Fibroblast of mammary gland (primary cell): ENCODE measurements at regions not wholly inside any gene's neighbourhood (a gene's known extent, or its start where the extent isn't known, plus 50 kb on each side); places are given as distances from the start of the nearest gene placed in this dataset.

Source experiments
- DNase-seq: peaks from one replicate; pipeline ENCODE4 v3.0.0-alpha.2; 2010; ENCODE audit warnings: low read depth
- H3K4me3 ChIP-seq: 2 replicates; pipeline ENCODE4 v1.5.1; 2011; ENCODE audit warnings: low read depth, mild to moderate bottlenecking, low read length, moderate library complexity; ENCODE audit not compliant: control insufficient read depth
- TF ChIP-seq, protein P1 (sequence below): conservative IDR thresholded peaks from 2 replicates; pipeline ENCODE4 v1.5.1; 2011; ENCODE audit warnings: low read depth, low read length, inconsistent platforms; ENCODE audit not compliant: control insufficient read depth, insufficient read depth

DNA sequence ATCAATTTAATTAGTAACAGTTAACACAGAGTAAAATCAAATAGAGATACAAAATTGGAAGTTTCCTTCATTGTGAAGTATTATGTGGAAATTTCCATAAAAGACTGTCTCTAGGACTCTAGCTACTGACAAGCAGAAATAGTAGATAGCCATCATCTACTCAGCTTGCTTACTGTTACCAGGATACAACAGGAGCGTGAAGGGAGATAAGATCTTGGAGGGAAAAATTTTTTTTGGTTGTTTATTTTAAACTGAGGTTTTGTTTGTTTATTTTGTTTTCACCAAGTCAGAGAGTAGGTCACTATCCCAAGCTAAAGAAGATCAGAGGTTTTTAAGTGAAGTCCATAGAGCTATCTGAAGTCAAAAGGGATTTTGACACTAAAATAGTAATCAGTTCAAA, 861.3 kb upstream of the MGAT4C start:
- DNase-seq: no peak

DNA sequence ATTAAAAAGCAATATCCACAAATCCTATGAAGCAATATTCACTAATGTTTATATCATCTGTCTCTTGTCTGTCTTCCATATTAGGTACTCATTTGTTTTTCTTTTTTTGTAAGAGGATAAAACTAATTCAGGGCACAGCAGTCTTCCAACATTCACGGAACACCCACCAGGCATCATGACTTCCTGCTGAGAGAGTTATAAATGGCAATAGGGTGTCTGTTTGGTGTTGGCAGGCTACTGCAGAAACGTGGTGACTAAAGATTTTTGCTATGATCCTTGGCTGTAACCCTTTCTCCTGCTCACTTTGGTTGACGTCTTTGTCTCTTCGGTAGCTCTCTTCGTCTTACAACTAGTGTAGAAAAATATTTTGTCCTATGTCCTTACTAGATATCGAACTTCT, 860.6 kb upstream of the MGAT4C start:
- no peak for DNase-seq
- TF ChIP-seq, protein P1, sequence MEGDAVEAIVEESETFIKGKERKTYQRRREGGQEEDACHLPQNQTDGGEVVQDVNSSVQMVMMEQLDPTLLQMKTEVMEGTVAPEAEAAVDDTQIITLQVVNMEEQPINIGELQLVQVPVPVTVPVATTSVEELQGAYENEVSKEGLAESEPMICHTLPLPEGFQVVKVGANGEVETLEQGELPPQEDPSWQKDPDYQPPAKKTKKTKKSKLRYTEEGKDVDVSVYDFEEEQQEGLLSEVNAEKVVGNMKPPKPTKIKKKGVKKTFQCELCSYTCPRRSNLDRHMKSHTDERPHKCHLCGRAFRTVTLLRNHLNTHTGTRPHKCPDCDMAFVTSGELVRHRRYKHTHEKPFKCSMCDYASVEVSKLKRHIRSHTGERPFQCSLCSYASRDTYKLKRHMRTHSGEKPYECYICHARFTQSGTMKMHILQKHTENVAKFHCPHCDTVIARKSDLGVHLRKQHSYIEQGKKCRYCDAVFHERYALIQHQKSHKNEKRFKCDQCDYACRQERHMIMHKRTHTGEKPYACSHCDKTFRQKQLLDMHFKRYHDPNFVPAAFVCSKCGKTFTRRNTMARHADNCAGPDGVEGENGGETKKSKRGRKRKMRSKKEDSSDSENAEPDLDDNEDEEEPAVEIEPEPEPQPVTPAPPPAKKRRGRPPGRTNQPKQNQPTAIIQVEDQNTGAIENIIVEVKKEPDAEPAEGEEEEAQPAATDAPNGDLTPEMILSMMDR: no peak
- no peak overlapping the region for H3K4me3 ChIP-seq

More for the DNA sequence above, 861.3 kb upstream of the MGAT4C start:
- no peak overlapping the region for H3K4me3 ChIP-seq
- TF ChIP-seq, protein P1: no peak

DNA sequence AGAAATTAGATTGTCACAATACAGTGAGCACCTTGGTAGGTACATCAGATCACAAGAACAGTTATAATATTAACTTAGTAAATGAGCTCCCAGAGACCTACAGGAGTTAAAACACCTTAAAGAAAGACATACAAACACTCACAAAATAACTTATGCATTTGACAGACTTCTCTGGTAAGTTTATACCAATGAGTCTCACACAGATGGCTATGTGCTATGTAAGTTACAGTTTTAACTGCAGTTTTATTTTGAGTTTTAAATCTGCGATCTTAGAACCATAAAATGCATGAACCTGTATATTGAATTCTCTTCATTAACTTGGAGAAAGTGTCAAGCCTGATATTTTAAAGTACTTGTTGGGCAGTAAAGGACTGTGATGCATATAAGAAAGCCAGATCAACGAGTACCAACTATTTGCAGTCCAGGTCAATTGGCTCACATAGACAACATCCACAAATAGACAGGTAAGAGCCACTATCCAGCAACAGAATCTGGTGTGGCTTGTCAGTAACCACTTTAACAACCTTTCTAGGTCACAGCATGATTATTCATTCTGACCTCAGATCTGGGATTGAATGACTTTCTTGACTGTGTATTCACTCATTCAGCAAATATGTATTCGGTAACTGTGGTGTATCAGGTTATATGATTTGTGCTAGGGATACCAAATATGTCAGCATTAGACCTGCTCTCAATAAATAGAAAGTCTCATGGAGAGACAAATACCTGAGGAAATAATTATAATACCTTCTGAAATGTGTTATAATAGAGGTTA, 856.6 kb upstream of the MGAT4C start:
- TF ChIP-seq, protein P1: no peak
- DNase-seq: no peak
- H3K4me3 ChIP-seq: no peak overlapping the region

DNA sequence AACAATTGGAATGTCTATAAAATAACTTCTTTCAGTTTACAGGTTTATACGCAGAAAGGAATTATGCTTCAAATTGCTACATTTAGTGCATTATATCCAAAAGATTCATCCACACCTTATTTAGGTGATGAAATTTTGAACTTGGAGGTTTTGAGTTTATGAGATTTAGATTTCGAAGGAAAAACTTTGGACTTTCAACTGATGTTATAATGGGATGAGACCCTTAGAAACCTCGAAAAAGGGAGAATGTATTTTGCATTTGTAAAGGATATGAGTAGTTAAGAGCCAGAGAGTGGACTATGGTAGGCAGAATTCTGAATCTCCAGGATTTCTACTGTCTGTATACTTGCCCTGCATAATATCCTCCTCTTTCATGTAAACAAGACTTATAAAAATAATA, 851.6 kb upstream of the MGAT4C start:
- DNase-seq: no peak
- no peak overlapping the region for H3K4me3 ChIP-seq
- TF ChIP-seq, protein P1: no peak

DNA sequence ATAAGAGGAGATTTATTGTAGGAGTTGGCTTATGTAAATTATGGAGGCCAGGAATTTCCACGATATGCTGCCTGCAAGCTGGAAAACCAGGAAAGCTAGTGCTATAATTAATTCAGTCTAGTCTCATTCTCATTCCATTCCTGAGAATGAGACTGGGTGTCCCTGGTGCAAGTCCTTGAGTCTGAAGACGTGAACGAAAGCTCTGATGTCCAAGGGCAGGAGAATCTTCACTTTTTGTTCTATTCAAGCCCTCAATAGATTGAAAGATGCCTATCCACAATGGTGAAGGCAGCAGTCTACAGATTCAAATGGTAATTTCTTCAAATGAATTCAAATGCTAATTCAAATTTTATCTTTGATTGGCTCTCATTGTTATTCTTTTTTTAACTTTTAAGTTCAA, 851.1 kb upstream of the MGAT4C start:
- TF ChIP-seq, protein P1: no peak
- no peak for DNase-seq
- no peak overlapping the region for H3K4me3 ChIP-seq

DNA sequence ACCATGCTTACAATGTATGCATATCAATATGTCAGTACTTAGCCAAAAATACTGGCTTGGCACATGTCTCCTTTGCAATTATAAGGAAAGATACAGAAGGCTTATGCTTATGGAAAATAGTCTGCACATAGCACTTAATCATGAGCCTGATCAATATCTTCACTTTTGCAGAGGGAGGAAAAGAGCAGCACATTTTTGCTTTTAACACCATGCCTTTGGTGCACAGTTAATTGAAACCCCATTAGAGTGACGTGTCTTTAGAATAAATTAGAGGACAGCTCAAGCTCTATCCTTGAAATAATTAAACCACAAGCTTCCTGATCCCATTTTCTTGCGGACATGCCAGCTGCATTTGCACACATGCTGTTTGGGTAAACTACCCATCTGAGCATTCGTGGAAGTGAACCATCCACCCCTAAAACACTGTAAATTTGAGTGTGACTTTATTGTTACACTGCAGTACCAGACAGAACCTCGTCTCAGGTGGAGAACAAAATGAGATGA, 839.9 kb upstream of the MGAT4C start:
- TF ChIP-seq, protein P1: no peak
- no peak overlapping the region for H3K4me3 ChIP-seq
- DNase-seq: no peak
